GM18508 (cell line): ENCODE measurements at regions not wholly inside any gene's neighbourhood (a gene's known extent, or its start where the extent isn't known, plus 50 kb on each side); places are given as distances from the start of the nearest gene placed in this dataset.

ENCODE experiments used
- ATAC-seq: cut with Tn5 transposase; IDR thresholded peaks from one replicate; pipeline ENCODE4 v1.9.1; 2021; ENCODE audit warnings: moderate number of reproducible peaks; ENCODE audit not compliant: insufficient read depth, unreplicated experiment

GRCh38 chr10:3693022-3693697 is 91.8 kb downstream of the KLF6 start:
- ATAC-seq: no peak

- no peak for ATAC-seq
Observed at GRCh38 chr10:3692387-3692999, 92.5 kb downstream of the KLF6 start.

- no peak for ATAC-seq
Observed at GRCh38 chr10:3691482-3691881, 93.5 kb downstream of the KLF6 start.

GRCh38 chr10:3689871-3690510 is 95.0 kb downstream of the KLF6 start:
- ATAC-seq: no peak

DNA sequence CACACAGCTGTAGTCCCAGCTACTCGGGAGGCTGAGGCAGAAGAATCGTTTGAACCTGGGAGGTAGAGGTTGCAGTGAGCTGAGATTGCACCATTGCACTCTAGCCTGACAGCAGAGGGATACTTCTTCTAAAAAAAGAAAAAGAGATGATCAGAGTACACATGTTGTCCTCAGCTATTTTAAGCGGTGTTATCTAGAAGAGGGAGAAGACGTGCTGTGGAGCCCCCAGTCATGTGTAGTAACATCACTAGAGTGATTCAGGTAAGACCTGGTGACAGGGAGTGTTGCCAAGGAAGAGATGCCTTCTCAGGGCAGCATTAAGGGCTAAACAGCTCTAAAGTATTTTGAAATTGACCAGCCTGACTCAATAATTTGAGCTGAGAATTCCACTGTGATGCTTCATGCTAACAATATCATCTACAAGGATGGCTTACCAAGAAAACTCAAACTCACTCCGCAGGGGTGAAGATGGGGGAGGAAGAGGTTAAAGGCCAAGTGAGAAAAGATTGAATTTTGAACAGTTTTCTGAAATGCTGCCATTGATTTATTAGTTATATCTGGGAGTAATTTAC is 97.4 kb downstream of the KLF6 start:
- no peak for ATAC-seq

DNA sequence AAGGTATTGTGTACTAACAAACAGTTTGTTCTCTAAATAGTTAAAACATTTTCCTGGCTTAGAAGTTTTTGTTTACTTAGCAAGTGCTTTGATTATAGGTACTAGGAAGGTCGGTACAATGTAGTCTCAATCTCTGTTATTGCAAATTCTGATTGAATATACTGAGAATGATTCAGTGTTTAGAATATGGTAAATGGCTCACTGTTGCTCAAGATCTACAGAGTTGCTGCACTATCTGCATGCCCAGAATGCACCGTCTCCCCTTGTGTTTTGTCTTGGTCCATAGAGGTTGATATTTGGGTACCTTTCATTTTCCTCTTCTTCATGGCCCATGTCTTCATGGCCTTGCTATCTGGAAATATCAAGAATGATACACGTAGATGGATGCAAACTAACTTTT is 99.6 kb downstream of the KLF6 start:
- no peak for ATAC-seq

- no peak for ATAC-seq
Observed at GRCh38 chr10:3684891-3685290, 100.1 kb downstream of the KLF6 start.

DNA sequence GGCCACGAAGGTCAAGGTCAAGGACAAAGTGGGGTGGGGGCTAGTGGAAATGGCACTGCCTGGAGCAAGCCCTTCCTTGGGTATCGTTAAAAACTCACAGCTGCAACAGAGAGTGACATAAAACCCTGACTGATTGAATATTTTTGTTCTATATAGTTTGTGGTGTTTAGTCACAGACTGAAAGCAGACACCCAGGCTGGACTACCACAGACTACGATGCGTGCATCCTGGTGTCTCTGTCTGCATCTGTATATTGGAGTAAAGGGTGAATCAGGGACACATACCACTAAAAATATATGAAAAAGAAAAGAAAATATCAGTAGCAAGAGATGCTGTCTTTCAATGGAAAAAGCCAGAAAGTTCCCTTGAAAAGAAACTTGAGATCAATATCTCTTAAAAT is 101.4 kb downstream of the KLF6 start:
- no peak for ATAC-seq

DNA sequence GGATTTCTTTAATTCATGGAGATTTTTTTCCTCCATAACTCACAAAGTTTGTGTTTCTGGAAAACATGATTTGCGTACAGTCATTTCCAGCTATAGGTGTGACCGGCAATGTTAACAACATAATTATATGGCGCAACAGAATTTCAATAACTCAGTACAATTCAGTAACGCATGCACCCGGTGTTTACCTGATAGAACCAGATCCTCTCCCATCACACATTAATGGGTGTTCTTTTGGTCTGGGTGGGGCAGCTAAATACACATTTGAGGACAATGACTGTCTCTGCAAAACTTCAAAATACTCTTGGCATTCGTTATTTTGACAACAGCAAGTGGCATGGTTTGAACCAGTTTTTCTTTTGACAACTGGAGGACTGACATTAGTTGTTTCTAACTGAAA is 102.3 kb downstream of the KLF6 start:
- ATAC-seq: no peak

DNA sequence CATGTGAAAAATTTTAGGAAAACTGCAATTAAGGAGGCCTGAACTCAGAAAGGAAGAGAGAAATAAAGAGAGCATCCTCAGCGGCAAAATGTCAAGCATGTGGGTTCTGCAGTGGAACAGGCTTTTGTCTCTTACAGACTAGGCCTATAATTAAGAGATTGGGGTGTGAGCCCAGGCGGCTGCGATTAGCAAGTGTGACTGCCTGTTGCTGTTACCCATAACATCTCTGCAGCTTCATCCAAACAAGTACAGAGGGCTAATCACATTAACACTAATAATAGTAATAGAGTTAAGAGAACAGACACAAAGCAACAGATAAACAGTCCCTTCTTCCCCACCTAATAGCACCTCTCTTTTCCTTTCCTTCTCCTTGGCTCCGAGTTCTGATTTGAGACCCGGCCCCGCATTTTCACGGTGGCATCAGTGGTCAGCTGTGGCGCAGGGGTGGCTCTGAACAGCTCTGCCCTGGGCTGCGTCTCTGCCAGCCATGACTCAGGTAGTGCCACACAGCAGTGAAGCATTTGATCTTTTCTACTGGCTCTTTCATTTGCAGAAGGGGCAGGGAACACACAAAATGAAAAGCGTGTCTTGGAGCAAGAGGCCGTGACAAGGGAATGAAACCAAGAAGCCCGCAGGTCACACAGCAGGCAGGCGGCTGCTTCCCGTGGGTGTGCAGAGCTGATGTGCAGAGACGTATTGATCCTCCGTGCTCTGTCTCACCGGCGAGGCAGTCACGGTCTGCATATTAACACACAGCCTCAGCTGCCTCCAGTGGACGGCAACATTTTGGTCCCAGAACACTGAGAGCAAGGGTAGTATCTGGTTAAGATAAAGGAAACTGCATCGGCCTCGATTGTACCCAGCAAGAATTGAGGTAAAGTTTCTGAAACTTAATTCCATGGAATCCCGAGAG is 103.1 kb downstream of the KLF6 start:
- no peak for ATAC-seq

- ATAC-seq: no peak
Observed at GRCh38 chr10:3679950-3680629, 104.9 kb downstream of the KLF6 start.

- no peak for ATAC-seq
Observed at GRCh38 chr10:3678629-3679227, 106.3 kb downstream of the KLF6 start.

GRCh38 chr10:3676564-3676963 is 108.4 kb downstream of the KLF6 start:
- no peak for ATAC-seq

- ATAC-seq: no peak
Observed at GRCh38 chr10:3672220-3672619, 112.8 kb downstream of the KLF6 start.

GRCh38 chr10:3671386-3671955 is 113.5 kb downstream of the KLF6 start:
- no peak for ATAC-seq

GRCh38 chr10:3668966-3669330 is 116.1 kb downstream of the KLF6 start:
- ATAC-seq: no peak

DNA sequence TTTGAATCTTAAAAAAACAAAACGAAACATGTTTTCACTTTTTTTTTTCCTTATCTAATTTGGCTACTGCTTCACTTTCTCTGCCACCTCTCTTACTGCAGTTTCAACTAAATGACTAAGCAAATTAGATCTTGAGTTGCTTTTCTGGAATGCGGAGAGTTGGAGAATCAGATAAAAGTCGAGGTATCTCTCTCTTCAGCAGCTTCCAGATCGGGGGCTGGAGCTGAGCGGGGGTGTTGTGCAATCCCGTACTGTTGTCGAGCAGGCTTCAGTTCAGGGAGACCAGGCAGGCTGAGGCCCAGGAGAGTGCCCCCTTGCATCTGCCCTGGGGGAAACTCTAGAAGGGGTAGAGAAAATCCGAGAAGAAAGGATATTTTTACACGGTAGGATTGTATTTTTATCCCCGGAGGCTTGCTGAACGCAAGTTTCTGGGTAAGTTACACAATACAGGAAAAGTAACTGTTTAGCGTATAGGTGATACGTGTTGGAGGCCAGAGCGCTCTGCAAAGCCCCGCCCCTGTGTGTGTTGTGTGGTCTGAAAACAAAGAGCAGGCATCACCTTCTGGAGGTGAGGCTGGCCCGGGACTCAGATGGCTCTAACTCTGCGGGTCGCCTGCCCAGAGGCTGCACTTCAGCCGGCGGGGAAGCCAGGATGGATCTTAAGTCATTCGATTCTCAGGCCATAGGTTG is 116.6 kb downstream of the KLF6 start:
- no peak for ATAC-seq

DNA sequence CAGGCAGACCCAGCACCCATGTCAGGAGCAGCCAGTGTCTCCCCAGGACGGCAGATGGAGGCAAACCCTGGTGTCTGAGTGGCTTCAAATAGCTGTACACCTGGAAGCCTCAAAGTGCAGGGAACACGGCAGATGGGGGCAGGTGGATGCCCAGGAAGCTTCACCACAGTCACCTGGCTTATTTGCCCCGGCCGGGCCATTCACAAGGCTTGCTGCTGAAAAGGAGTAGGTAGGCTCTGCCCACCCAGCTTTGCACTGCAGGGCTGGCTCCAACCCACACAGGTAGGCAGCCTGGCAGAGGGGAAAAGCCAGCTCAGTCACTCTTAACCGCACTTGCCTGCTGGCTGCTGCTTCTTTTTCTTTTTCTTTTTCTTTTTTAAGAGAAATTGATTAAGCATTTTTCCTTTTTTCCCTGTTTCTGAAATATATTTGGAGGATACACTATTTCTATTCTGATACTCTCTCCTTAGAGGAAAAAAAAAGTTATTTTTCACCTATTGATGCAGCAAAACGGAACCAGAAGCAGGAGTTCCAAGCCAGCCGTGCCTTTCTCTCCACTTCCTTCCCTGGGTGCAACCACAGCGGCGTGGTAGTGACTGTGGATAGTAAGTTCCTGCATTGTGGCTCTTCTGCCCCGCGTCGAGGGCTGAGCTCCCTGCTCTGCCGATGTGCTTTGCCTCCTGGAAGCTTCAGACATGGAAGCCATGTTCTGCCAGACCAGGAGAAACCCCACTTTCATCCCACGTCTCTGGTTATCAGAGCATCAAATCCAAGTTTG is 118.3 kb downstream of the KLF6 start:
- no peak for ATAC-seq
